Liver (tissue), 8 donors: ENCODE measurements at regions not wholly inside any gene's neighbourhood (a gene's known extent, or its start where the extent isn't known, plus 50 kb on each side); places are given as distances from the start of the nearest gene placed in this dataset.

Source experiments
- DNase-seq: peaks from one replicate; pipeline ENCODE4 v3.0.0-alpha.2; 2017; ENCODE audit warnings: low spot score
- H3K27ac ChIP-seq, 2 donors: one replicate each; pipeline ENCODE4 v1.7.0; 2013; ENCODE audit warnings: inconsistent platforms in 2 of 2, low read length in 2 of 2, control low read depth in 1 of 2, low read depth in 1 of 2, mild to moderate bottlenecking in 1 of 2
- H3K27me3 ChIP-seq, 4 donors: one replicate each; pipeline versions ENCODE4 v1.6.1 to v1.7.0; 2013; ENCODE audit warnings: low read length in 3 of 4, inconsistent platforms in 1 of 4, mild to moderate bottlenecking in 1 of 4, moderate library complexity in 1 of 4; ENCODE audit not compliant: control insufficient read depth in 4 of 4, insufficient read depth in 4 of 4
- H3K36me3 ChIP-seq, 4 donors: one replicate each; pipeline versions ENCODE4 v1.6.1 to v1.7.0; 2013; ENCODE audit warnings: low read length in 3 of 4, mild to moderate bottlenecking in 3 of 4, low read depth in 1 of 4, moderate library complexity in 1 of 4; ENCODE audit not compliant: control insufficient read depth in 4 of 4, insufficient read depth in 3 of 4
- H3K4me1 ChIP-seq, 4 donors: one replicate each; pipeline versions ENCODE4 v1.6.1 to v1.7.0; 2013; ENCODE audit warnings: low read length in 3 of 4, mild to moderate bottlenecking in 3 of 4, moderate library complexity in 1 of 4; ENCODE audit not compliant: control insufficient read depth in 4 of 4, insufficient read depth in 4 of 4
- H3K4me3 ChIP-seq, 3 donors: one replicate each; pipeline versions ENCODE4 v1.6.1 to v1.7.0; 2013; ENCODE audit warnings: low read length in 3 of 3, control low read depth in 1 of 3, low read depth in 1 of 3, mild to moderate bottlenecking in 1 of 3
- H3K9ac ChIP-seq, 2 donors: one replicate each; pipeline ENCODE4 v1.7.0; 2013; ENCODE audit warnings: low read length in 2 of 2, mild to moderate bottlenecking in 2 of 2, moderate library complexity in 2 of 2, control low read depth in 1 of 2, low read depth in 1 of 2
- H3K9me3 ChIP-seq, 4 donors: one replicate each; pipeline versions ENCODE4 v1.6.1 to v1.7.0; 2013; ENCODE audit warnings: low read length in 3 of 4; ENCODE audit not compliant: control insufficient read depth in 4 of 4
- ATF3 ChIP-seq: IDR thresholded peaks from 2 replicates; pipeline ENCODE4 v1.6.1; 2016; ENCODE audit warnings: antibody characterized with exemption
- CTCF ChIP-seq: fragments of 150-350 bp; IDR thresholded peaks from 2 replicates; pipeline ENCODE4 v1.5.1; 2017; ENCODE audit warnings: improper control_type of control experiment, low read depth, low read length; ENCODE audit not compliant: missing input control
- EGR1 ChIP-seq, 2 donors: IDR thresholded peaks; 2 replicates each; pipeline ENCODE4 v1.6.1; 2016 to 2018; ENCODE audit warnings: antibody characterized with exemption in 2 of 2, low read depth in 2 of 2
- FOXA2 ChIP-seq: IDR thresholded peaks from 2 replicates; pipeline ENCODE4 v1.6.1; 2016; ENCODE audit warnings: antibody characterized with exemption
- GABPA ChIP-seq, 2 donors: IDR thresholded peaks in 1 of 2; conservative IDR thresholded peaks in 1 of 2; 2 replicates each; pipeline ENCODE4 v1.6.1; 2016; ENCODE audit warnings: antibody characterized with exemption in 2 of 2, mild to moderate bottlenecking in 1 of 2, moderate library complexity in 1 of 2
- HNF4A ChIP-seq, 2 donors: conservative IDR thresholded peaks; 2 replicates each; pipeline ENCODE4 v1.6.1; 2016; ENCODE audit warnings: antibody characterized with exemption in 2 of 2, mild to moderate bottlenecking in 2 of 2
- HNF4G ChIP-seq: IDR thresholded peaks from 2 replicates; pipeline ENCODE4 v1.6.1; 2016; ENCODE audit warnings: antibody characterized with exemption
- JUND ChIP-seq, 2 donors: IDR thresholded peaks; 2 replicates each; pipeline ENCODE4 v1.6.1; 2016; ENCODE audit warnings: antibody characterized with exemption in 2 of 2
- NR2F2 ChIP-seq: IDR thresholded peaks from 2 replicates; pipeline ENCODE4 v1.6.1; 2016; ENCODE audit warnings: antibody characterized with exemption
- RAD21 ChIP-seq, 2 donors: IDR thresholded peaks; 2 replicates each; pipeline ENCODE4 v1.6.1; 2016; ENCODE audit warnings: antibody characterized with exemption in 2 of 2, mild to moderate bottlenecking in 2 of 2
- RXRA ChIP-seq, 2 donors: IDR thresholded peaks; 2 replicates each; pipeline ENCODE4 v1.6.1; 2017 to 2018; ENCODE audit warnings: antibody characterized with exemption in 2 of 2, mild to moderate bottlenecking in 1 of 2
- SP1 ChIP-seq: IDR thresholded peaks from 2 replicates; pipeline ENCODE4 v1.6.1; 2018; ENCODE audit warnings: antibody characterized with exemption, mild to moderate bottlenecking
- TAF1 ChIP-seq: conservative IDR thresholded peaks from 2 replicates; pipeline ENCODE4 v1.6.1; 2016; ENCODE audit warnings: antibody characterized with exemption, mild to moderate bottlenecking
- YY1 ChIP-seq: IDR thresholded peaks from 2 replicates; pipeline ENCODE4 v1.6.1; 2016; ENCODE audit warnings: antibody characterized with exemption, mild to moderate bottlenecking
- WGBS: extraction: QIAGEN DNeasy Blood & Tissue Kit; methylation state at CpG from one replicate; pipeline ENCODE4 v1.1.7; 2013; 5-methylcytosine and 5-hydroxymethylcytosine counted together
- TF ChIP-seq, protein P1 (sequence below): IDR thresholded peaks from 2 replicates; pipeline ENCODE4 v1.6.1; 2016; ENCODE audit warnings: antibody characterized with exemption, mild to moderate bottlenecking
- TF ChIP-seq, protein P2 (sequence below): IDR thresholded peaks from 2 replicates; pipeline ENCODE4 v1.6.1; 2016; ENCODE audit warnings: antibody characterized with exemption
- TF ChIP-seq, protein P3 (sequence below): IDR thresholded peaks from 2 replicates; pipeline ENCODE4 v1.6.1; 2016; ENCODE audit warnings: antibody characterized with exemption
- donor health status: healthy.
- donor health status: healthy.
- donor health status: healthy.
- donor health status: healthy.
- donor health status: healthy.

DNA sequence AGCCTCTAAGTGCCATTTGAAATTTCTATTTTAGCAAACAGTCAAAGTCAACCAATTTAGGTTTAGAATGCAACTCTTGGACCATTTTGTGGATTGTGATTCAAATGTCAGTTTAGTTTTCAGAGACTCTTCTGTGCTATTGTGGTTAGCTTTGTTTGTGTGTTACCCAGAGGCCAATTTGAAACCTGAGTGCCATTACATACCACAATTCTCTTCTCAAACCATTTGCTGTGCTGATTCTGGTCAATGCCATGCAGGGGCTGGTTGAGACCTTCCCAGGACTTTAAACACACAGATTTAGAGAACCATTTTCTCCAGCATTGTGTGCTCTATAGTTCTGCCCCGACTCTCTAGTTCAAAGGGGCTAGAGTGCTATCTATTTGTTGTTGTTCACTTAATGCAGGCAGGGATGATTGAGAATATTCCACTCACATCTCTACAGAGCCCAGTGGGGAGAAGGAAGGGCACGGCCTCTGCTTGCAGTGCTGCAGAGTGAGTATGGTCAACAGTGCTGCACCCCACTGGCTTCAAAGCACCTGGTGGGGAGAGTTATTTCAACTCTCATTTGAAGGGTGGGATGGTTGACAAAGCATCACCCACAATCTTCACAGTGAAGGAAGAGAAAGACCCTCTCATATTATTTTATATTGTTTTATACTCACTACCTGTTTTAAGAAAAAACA, 738.2 kb downstream of the COL12A1 start:
- no peaks in the 10 kb centered on the region for H3K36me3 ChIP-seq
- no peak overlapping the region for H3K27ac ChIP-seq
- TF ChIP-seq ATF3 (no peak), HNF4G (no peak), NR2F2 (no peak), HNF4A (conservative IDR thresholded peaks at IDR 0.05) (no peak), JUND (IDR thresholded peaks at IDR 0.05) (no peak), YY1 (no peak), TAF1 (no peak), FOXA2 (no peak), RAD21 (IDR thresholded peaks at IDR 0.05) (no peak), SP1 (no peak), EGR1 (IDR thresholded peaks at IDR 0.05; ENCODE audit: low read depth in 2 of 2) (no peak), RXRA (IDR thresholded peaks at IDR 0.05) (no peak), GABPA (IDR thresholded peaks at IDR 0.05 in 1 of 2, conservative IDR thresholded peaks at IDR 0.05 in 1 of 2) (no peak)
- TF ChIP-seq, protein P1, sequence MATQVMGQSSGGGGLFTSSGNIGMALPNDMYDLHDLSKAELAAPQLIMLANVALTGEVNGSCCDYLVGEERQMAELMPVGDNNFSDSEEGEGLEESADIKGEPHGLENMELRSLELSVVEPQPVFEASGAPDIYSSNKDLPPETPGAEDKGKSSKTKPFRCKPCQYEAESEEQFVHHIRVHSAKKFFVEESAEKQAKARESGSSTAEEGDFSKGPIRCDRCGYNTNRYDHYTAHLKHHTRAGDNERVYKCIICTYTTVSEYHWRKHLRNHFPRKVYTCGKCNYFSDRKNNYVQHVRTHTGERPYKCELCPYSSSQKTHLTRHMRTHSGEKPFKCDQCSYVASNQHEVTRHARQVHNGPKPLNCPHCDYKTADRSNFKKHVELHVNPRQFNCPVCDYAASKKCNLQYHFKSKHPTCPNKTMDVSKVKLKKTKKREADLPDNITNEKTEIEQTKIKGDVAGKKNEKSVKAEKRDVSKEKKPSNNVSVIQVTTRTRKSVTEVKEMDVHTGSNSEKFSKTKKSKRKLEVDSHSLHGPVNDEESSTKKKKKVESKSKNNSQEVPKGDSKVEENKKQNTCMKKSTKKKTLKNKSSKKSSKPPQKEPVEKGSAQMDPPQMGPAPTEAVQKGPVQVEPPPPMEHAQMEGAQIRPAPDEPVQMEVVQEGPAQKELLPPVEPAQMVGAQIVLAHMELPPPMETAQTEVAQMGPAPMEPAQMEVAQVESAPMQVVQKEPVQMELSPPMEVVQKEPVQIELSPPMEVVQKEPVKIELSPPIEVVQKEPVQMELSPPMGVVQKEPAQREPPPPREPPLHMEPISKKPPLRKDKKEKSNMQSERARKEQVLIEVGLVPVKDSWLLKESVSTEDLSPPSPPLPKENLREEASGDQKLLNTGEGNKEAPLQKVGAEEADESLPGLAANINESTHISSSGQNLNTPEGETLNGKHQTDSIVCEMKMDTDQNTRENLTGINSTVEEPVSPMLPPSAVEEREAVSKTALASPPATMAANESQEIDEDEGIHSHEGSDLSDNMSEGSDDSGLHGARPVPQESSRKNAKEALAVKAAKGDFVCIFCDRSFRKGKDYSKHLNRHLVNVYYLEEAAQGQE, result no peak
- TF ChIP-seq, protein P2, sequence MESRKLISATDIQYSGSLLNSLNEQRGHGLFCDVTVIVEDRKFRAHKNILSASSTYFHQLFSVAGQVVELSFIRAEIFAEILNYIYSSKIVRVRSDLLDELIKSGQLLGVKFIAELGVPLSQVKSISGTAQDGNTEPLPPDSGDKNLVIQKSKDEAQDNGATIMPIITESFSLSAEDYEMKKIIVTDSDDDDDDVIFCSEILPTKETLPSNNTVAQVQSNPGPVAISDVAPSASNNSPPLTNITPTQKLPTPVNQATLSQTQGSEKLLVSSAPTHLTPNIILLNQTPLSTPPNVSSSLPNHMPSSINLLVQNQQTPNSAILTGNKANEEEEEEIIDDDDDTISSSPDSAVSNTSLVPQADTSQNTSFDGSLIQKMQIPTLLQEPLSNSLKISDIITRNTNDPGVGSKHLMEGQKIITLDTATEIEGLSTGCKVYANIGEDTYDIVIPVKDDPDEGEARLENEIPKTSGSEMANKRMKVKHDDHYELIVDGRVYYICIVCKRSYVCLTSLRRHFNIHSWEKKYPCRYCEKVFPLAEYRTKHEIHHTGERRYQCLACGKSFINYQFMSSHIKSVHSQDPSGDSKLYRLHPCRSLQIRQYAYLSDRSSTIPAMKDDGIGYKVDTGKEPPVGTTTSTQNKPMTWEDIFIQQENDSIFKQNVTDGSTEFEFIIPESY, result no peak
- no peak for DNase-seq
- H3K27me3 ChIP-seq, result peaks cover 0 to 4% (median 0%) of the 10 kb centered on the region in 4 donors
- H3K9me3 ChIP-seq, result peaks cover 0 to 1% (median 0%) of the 10 kb centered on the region in 4 donors
- WGBS, result 76% methylated on average over 2 of the region's 2 CpGs
- H3K9ac ChIP-seq, result no peak overlapping the region
- no peak overlapping the region for H3K4me3 ChIP-seq
- no peaks in the 10 kb centered on the region for H3K4me1 ChIP-seq

DNA sequence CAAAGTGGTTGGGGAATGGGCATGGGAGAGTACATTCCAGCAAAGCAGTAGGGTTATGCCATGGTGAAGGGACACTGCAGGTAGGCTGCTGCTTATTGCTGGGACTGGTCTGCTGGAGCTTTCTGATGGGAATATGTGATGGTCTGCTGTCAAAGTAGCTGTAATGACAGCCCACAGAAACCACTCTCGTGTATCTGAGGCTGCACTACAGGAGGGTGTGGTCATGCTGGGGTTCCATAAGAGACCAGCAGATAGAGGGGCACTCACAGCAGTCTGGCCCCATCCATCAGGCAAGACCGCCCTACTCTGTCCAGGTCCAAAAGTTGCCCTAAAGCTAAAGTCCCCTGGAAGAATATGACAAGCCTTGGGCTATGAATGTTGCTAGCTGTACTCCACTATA, 739.3 kb downstream of the COL12A1 start:
- 75% methylated on average over 2 of the region's 2 CpGs for WGBS
- Histone ChIP-seq H3K9ac (no peak overlapping the region), H3K27me3 (peaks cover 0 to 4% (median 0%) of the 10 kb centered on the region in 4 donors), H3K4me3 (no peak overlapping the region), H3K36me3 (no peaks in the 10 kb centered on the region), H3K4me1 (no peaks in the 10 kb centered on the region), H3K9me3 (peaks cover 0 to 1% (median 0%) of the 10 kb centered on the region in 4 donors), H3K27ac (no peak overlapping the region)
- DNase-seq, result no peak
- TF ChIP-seq CTCF (no peak), NR2F2 (no peak), JUND (IDR thresholded peaks at IDR 0.05) (no peak), ATF3 (no peak), FOXA2 (no peak), HNF4A (conservative IDR thresholded peaks at IDR 0.05) (no peak), RAD21 (IDR thresholded peaks at IDR 0.05) (no peak), SP1 (no peak), TAF1 (no peak)
- TF ChIP-seq, protein P2, result no peak
- TF ChIP-seq, protein P3, sequence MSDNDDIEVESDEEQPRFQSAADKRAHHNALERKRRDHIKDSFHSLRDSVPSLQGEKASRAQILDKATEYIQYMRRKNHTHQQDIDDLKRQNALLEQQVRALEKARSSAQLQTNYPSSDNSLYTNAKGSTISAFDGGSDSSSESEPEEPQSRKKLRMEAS, result no peak
